SK-N-SH (cell line): ENCODE measurements at regions not wholly inside any gene's neighbourhood (a gene's known extent, or its start where the extent isn't known, plus 50 kb on each side); places are given as distances from the start of the nearest gene placed in this dataset.

Experiments
- CTCF ChIA-PET: fragments of 300-600, 350-600 bp; formaldehyde crosslinking; extraction: SDS; loops from one replicate; lab custom pipeline; 2021; lab: Yijun Ruan, JAX
- POLR2A ChIA-PET: fragments of 350-600 bp; sonication (Branson Sonifier 250); formaldehyde crosslinking; extraction: SDS; loops from one replicate; lab custom pipeline; 2020; ENCODE audit warnings: antibody characterized with exemption, inconsistent platforms; lab: Yijun Ruan, JAX
- DNase-seq: peaks from one replicate; pipeline ENCODE4 v3.0.0; 2012
- H2AFZ ChIP-seq: fragments of 200-600 bp; sonication (generic); 2 replicates; pipeline ENCODE4 v1.8.1; 2016; ENCODE audit warnings: antibody characterized with exemption, mild to moderate bottlenecking, low read depth
- H3F3A ChIP-seq: fragments of 200-600 bp; sonication (generic); replicated peaks from 2 replicates; pipeline ENCODE3; 2016; ENCODE audit warnings: antibody characterized with exemption, mild to moderate bottlenecking; ENCODE audit not compliant: insufficient read depth
- H3K27ac ChIP-seq, 2 experiments: fragments of 200-500 bp in 1 of 2; fragments of 200-600 bp in 1 of 2; sonication (Bioruptor generic) in 1 of 2; sonication (generic), shearing (Covaris generic) in 1 of 2; 2 replicates each; pipeline versions ENCODE4 v1.5.1 to v1.6.1; 2014 to 2016; ENCODE audit warnings: low read depth in 2 of 2, inconsistent platforms in 1 of 2, low read length in 1 of 2, mild to moderate bottlenecking in 1 of 2, mixed read lengths in 1 of 2
- H3K27me3 ChIP-seq: fragments of 200-600 bp; sonication (generic), shearing (Covaris generic); 2 replicates; pipeline ENCODE4 v1.6.1; 2016; ENCODE audit warnings: mixed run types; ENCODE audit not compliant: insufficient read depth
- H3K36me3 ChIP-seq, 2 experiments: fragments of 200-500 bp in 1 of 2; fragments of 200-600 bp in 1 of 2; sonication (Bioruptor generic) in 1 of 2; sonication (generic) in 1 of 2; replicated peaks in 1 of 2; 2 replicates each; pipeline versions ENCODE3 to v1.5.1; 2014 to 2016; ENCODE audit warnings: low read length in 1 of 2, mild to moderate bottlenecking in 1 of 2; ENCODE audit not compliant: insufficient read depth in 2 of 2, control insufficient read depth in 1 of 2
- H3K4me1 ChIP-seq, 2 experiments: fragments of 200-500 bp in 1 of 2; fragments of 200-600 bp in 1 of 2; sonication (Bioruptor generic) in 1 of 2; sonication (generic), shearing (Covaris generic) in 1 of 2; 2 replicates each; pipeline versions ENCODE4 v1.5.1 to v1.6.1; 2014 to 2016; ENCODE audit warnings: low read depth in 1 of 2, low read length in 1 of 2, mixed run types in 1 of 2; ENCODE audit not compliant: insufficient read depth in 2 of 2, control insufficient read depth in 1 of 2
- H3K4me2 ChIP-seq: fragments of 200-600 bp; sonication (generic), shearing (Covaris generic); 2 replicates; pipeline ENCODE4 v1.6.1; 2017; ENCODE audit warnings: mixed run types
- H3K4me3 ChIP-seq, 2 experiments: fragments of 200-500 bp in 1 of 2; fragments of 200-600 bp in 1 of 2; sonication (Bioruptor generic) in 1 of 2; sonication (generic), shearing (Covaris generic) in 1 of 2; 2 replicates each; pipeline versions ENCODE4 v1.5.1 to v1.8.1; 2014 to 2016; ENCODE audit warnings: low read depth in 2 of 2, inconsistent platforms in 1 of 2, low read length in 1 of 2, mild to moderate bottlenecking in 1 of 2, mixed read lengths in 1 of 2, moderate library complexity in 1 of 2
- H3K79me2 ChIP-seq: fragments of 200-600 bp; sonication (generic); 2 replicates; pipeline ENCODE4 v1.8.1; 2017; ENCODE audit warnings: mild to moderate bottlenecking; ENCODE audit not compliant: insufficient read depth
- H3K9ac ChIP-seq: fragments of 200-600 bp; sonication (generic); 2 replicates; pipeline ENCODE4 v1.6.1; 2017; ENCODE audit warnings: mixed run types
- H3K9me2 ChIP-seq: fragments of 200-600 bp; sonication (generic); 2 replicates; pipeline ENCODE4 v1.6.1; 2017; ENCODE audit warnings: mixed run types
- H3K9me3 ChIP-seq: fragments of 200-600 bp; sonication (generic); 2 replicates; pipeline ENCODE4 v1.6.1; 2017; ENCODE audit warnings: mixed run types, mild to moderate bottlenecking, moderate library complexity
- H4K20me1 ChIP-seq: fragments of 200-600 bp; sonication (generic); 2 replicates; pipeline ENCODE4 v1.6.1; 2017; ENCODE audit warnings: mild to moderate bottlenecking, mixed run types; ENCODE audit not compliant: insufficient read depth
- CHD2 ChIP-seq: fragments of 150-350 bp; IDR thresholded peaks from 2 replicates; pipeline ENCODE4 v1.6.1; 2018; ENCODE audit warnings: low read length; ENCODE audit not compliant: partially characterized antibody
- EP300 ChIP-seq, 2 experiments: IDR thresholded peaks; 2 replicates each; pipeline versions ENCODE4 v1.4.0 to v1.6.1; 2012; ENCODE audit warnings: borderline replicate concordance in 1 of 2, low read depth in 1 of 2, low read length in 1 of 2
- FOSL2 ChIP-seq: IDR thresholded peaks from 2 replicates; pipeline ENCODE4 v1.4.0; 2012; ENCODE audit warnings: low read depth, mild to moderate bottlenecking, moderate library complexity, borderline replicate concordance
- FOXJ3 ChIP-seq: sonication (generic); formaldehyde crosslinking; IDR thresholded peaks from 2 replicates; pipeline ENCODE4 v1.5.1; 2020; ENCODE audit warnings: mild to moderate bottlenecking, missing genetic modification reagents
- JUND ChIP-seq: IDR thresholded peaks from 2 replicates; pipeline ENCODE4 v1.4.0; 2012
- MEF2A ChIP-seq: IDR thresholded peaks from 2 replicates; pipeline ENCODE4 v1.4.0; 2012; ENCODE audit warnings: low read depth, borderline replicate concordance
- NFIC ChIP-seq: IDR thresholded peaks from 2 replicates; pipeline ENCODE4 v1.4.0; 2012; ENCODE audit warnings: borderline replicate concordance
- NRF1 ChIP-seq: IDR thresholded peaks from 2 replicates; pipeline ENCODE4 v1.6.1; 2012; ENCODE audit warnings: low read depth, mild to moderate bottlenecking, low read length
- RAD21 ChIP-seq: IDR thresholded peaks from 2 replicates; pipeline ENCODE4 v1.6.1; 2012; ENCODE audit warnings: mild to moderate bottlenecking, low read length
- RCOR1 ChIP-seq: fragments of 150-350 bp; IDR thresholded peaks from 2 replicates; pipeline ENCODE4 v1.6.1; 2017; ENCODE audit warnings: antibody characterized with exemption, low read length
- SIN3A ChIP-seq: IDR thresholded peaks from 2 replicates; pipeline ENCODE4 v1.6.1; 2012; ENCODE audit warnings: low read depth, mild to moderate bottlenecking, low read length, moderate library complexity, borderline replicate concordance
- SMC3 ChIP-seq: IDR thresholded peaks from 2 replicates; pipeline ENCODE4 v1.6.1; 2012; ENCODE audit warnings: low read depth, low read length, improper control_type of control experiment
- TAF1 ChIP-seq: IDR thresholded peaks from 2 replicates; pipeline ENCODE4 v1.6.1; 2012; ENCODE audit warnings: low read depth, mild to moderate bottlenecking, low read length, moderate library complexity, borderline replicate concordance
- YY1 ChIP-seq: IDR thresholded peaks from 2 replicates; pipeline ENCODE4 v1.4.0; 2012; ENCODE audit warnings: low read depth, mild to moderate bottlenecking
- WGBS: methylation state at CpG from one replicate; pipeline ENCODE4 v1.1.6; 2017; ENCODE audit warnings: low lambda C conversion rate; 5-methylcytosine and 5-hydroxymethylcytosine counted together
- TF ChIP-seq, protein P1 (sequence below): IDR thresholded peaks from 2 replicates; pipeline ENCODE4 v1.6.1; 2012; ENCODE audit warnings: mild to moderate bottlenecking, low read depth, low read length, moderate library complexity
- TF ChIP-seq, protein P2 (sequence below): fragments of 150-350 bp; IDR thresholded peaks from 2 replicates; pipeline ENCODE4 v1.6.1; 2016; ENCODE audit warnings: mild to moderate bottlenecking, low read depth, low read length

DNA sequence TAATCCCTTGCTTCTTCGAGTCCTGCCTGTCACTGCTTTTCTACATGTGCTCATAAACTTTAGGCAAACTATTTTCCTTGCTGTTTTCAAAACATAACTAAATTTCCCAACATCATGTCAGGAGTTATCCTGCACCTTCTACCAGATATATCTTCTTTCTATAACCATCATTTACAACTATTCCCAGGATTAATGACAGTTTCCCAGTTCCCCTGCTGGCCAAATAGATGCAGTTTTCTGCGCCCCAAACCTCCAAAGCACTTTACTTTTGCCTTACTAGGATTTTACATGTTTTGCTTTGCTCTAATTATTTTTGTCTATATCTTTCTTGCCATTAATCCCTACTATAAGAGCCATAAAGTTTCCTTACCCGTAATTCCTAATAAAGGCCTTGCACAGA lies 122.5 kb downstream of the GLUL start:
- POLR2A ChIA-PET: no interaction called here
- 33% methylated on average over 3 of the region's 3 CpGs for WGBS
- DNase-seq: no peak

DNA sequence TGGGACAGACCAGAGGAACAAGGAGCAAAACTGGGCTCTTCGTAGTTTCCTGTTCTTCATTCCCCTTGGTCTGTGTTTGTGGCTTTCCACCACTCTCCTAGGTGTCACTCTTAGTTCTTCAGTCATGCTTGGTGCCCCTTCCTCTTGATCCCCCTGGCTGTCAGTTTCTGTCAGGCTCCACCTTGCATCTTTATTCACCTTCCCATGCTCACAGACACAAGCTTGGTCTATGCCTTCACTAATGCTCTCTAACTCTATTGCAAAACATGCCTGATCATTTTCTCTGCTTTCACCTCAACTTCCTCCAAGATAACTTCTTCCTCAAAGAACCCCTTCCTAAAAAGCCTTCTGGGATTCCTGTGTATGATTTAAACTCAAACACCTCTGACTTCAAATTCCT lies 122.9 kb downstream of the GLUL start:
- TF ChIP-seq YY1: no peak
- no peak for TF ChIP-seq RCOR1
- no peak for TF ChIP-seq RAD21
- no peak for TF ChIP-seq FOSL2
- no peak for TF ChIP-seq SIN3A
- no peak for TF ChIP-seq EP300 (IDR thresholded peaks at IDR 0.05; ENCODE audit: borderline replicate concordance in 1 of 2, low read depth in 1 of 2, low read length in 1 of 2)
- TF ChIP-seq, protein P1, sequence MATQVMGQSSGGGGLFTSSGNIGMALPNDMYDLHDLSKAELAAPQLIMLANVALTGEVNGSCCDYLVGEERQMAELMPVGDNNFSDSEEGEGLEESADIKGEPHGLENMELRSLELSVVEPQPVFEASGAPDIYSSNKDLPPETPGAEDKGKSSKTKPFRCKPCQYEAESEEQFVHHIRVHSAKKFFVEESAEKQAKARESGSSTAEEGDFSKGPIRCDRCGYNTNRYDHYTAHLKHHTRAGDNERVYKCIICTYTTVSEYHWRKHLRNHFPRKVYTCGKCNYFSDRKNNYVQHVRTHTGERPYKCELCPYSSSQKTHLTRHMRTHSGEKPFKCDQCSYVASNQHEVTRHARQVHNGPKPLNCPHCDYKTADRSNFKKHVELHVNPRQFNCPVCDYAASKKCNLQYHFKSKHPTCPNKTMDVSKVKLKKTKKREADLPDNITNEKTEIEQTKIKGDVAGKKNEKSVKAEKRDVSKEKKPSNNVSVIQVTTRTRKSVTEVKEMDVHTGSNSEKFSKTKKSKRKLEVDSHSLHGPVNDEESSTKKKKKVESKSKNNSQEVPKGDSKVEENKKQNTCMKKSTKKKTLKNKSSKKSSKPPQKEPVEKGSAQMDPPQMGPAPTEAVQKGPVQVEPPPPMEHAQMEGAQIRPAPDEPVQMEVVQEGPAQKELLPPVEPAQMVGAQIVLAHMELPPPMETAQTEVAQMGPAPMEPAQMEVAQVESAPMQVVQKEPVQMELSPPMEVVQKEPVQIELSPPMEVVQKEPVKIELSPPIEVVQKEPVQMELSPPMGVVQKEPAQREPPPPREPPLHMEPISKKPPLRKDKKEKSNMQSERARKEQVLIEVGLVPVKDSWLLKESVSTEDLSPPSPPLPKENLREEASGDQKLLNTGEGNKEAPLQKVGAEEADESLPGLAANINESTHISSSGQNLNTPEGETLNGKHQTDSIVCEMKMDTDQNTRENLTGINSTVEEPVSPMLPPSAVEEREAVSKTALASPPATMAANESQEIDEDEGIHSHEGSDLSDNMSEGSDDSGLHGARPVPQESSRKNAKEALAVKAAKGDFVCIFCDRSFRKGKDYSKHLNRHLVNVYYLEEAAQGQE: no peak
- no peak for TF ChIP-seq NRF1
- no peaks in the 10 kb centered on the region for H3K27me3 ChIP-seq
- no peak overlapping the region for H2AFZ ChIP-seq
- POLR2A ChIA-PET: no interaction called here
- H3K4me2 ChIP-seq: no peak overlapping the region
- no peak overlapping the region for H3K27ac ChIP-seq
- CTCF ChIA-PET: interaction anchor here (0.8 to 2.0 kb wide), 3 partner anchors 9 to 126 kb away, joined by 4 to 8 read pairs (median 4); no protein-coding TSS in a partner anchor
- H4K20me1 ChIP-seq: no peaks in the 10 kb centered on the region
- H3K79me2 ChIP-seq: no peaks in the 10 kb centered on the region
- H3K4me1 ChIP-seq: no peaks in the 10 kb centered on the region
- no peaks in the 10 kb centered on the region for H3F3A ChIP-seq
- no peak overlapping the region for H3K9ac ChIP-seq
- H3K4me3 ChIP-seq: no peak overlapping the region
- no peak for DNase-seq
- H3K9me3 ChIP-seq: no peaks in the 10 kb centered on the region
- H3K9me2 ChIP-seq: no peaks in the 10 kb centered on the region
- 36% methylated on average over 1 of the region's 1 CpG for WGBS
- no peaks in the 10 kb centered on the region for H3K36me3 ChIP-seq

More for the DNA sequence above, 122.5 kb downstream of the GLUL start:
- H3K79me2 ChIP-seq: no peaks in the 10 kb centered on the region
- no peaks in the 10 kb centered on the region for H3K9me3 ChIP-seq
- no peaks in the 10 kb centered on the region for H4K20me1 ChIP-seq
- H3F3A ChIP-seq: no peaks in the 10 kb centered on the region
- TF ChIP-seq, protein P2, sequence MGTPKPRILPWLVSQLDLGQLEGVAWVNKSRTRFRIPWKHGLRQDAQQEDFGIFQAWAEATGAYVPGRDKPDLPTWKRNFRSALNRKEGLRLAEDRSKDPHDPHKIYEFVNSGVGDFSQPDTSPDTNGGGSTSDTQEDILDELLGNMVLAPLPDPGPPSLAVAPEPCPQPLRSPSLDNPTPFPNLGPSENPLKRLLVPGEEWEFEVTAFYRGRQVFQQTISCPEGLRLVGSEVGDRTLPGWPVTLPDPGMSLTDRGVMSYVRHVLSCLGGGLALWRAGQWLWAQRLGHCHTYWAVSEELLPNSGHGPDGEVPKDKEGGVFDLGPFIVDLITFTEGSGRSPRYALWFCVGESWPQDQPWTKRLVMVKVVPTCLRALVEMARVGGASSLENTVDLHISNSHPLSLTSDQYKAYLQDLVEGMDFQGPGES: no peak
- no peak for TF ChIP-seq JUND
- TF ChIP-seq SMC3: no peak
- TF ChIP-seq CHD2: no peak
- no peak for TF ChIP-seq NFIC
- no peak for TF ChIP-seq FOXJ3 (CRISPR knock-in tag)
- no peak for TF ChIP-seq MEF2A
- no peak for TF ChIP-seq YY1
- no peak for TF ChIP-seq TAF1
- no peak for TF ChIP-seq RCOR1
- TF ChIP-seq, protein P1: no peak
- no peak for TF ChIP-seq NRF1
- H3K4me3 ChIP-seq: no peak overlapping the region
- no peak overlapping the region for H2AFZ ChIP-seq
- no peaks in the 10 kb centered on the region for H3K27me3 ChIP-seq
- H3K4me2 ChIP-seq: no peak overlapping the region
- no peak overlapping the region for H3K9ac ChIP-seq
- H3K36me3 ChIP-seq: no peaks in the 10 kb centered on the region
- no peaks in the 10 kb centered on the region for H3K4me1 ChIP-seq
- CTCF ChIA-PET: interaction anchor here (0.8 to 2.0 kb wide), 3 partner anchors 8 to 126 kb away, joined by 4 to 8 read pairs (median 4); no protein-coding TSS in a partner anchor
- H3K9me2 ChIP-seq: no peaks in the 10 kb centered on the region
- no peak overlapping the region for H3K27ac ChIP-seq
